Uterus (tissue), 3 donors: ENCODE measurements at regions not wholly inside any gene's neighbourhood (a gene's known extent, or its start where the extent isn't known, plus 50 kb on each side); places are given as distances from the start of the nearest gene placed in this dataset.

Experiments used
- DNase-seq, 2 donors: peaks; one replicate each; pipeline ENCODE4 v3.0.0-alpha.2; 2019 to 2020
- H3K27ac ChIP-seq, 2 donors: fragments of 200-600 bp; sonication (generic); 1 replicate in 1 of 2; 2 replicates in 1 of 2; pipeline ENCODE4 v1.5.1; 2016 to 2018
- H3K27me3 ChIP-seq, 2 donors: fragments of 200-600 bp; sonication (generic); one replicate each; pipeline ENCODE4 v1.5.1; 2018 to 2019; ENCODE audit warnings: control low read depth in 1 of 2
- H3K36me3 ChIP-seq, 2 donors: fragments of 200-600 bp; sonication (generic); one replicate each; pipeline ENCODE4 v1.5.1; 2019; ENCODE audit warnings: control low read depth in 1 of 2
- H3K4me1 ChIP-seq, 2 donors: fragments of 200-600 bp; sonication (generic); one replicate each; pipeline ENCODE4 v1.5.1; 2018 to 2019; ENCODE audit warnings: control low read depth in 1 of 2
- H3K4me3 ChIP-seq, 2 donors: fragments of 200-600 bp; sonication (generic); 1 replicate in 1 of 2; 2 replicates in 1 of 2; pipeline ENCODE4 v1.5.1; 2018 to 2019; ENCODE audit warnings: mild to moderate bottlenecking in 1 of 2
- H3K9me3 ChIP-seq, 2 donors: fragments of 200-600 bp; sonication (generic); one replicate each; pipeline ENCODE4 v1.5.1; 2019; ENCODE audit warnings: control low read depth in 1 of 2
- CTCF ChIP-seq, 4 experiments: fragments of 200-600 bp in 2 of 4; fragments of 450-650 bp in 2 of 4; sonication (generic) in 2 of 4; IDR thresholded peaks; one replicate each; pipeline ENCODE4 v1.5.1; 2016 to 2019; ENCODE audit warnings: antibody characterized with exemption in 4 of 4, mild to moderate bottlenecking in 2 of 4, moderate library complexity in 1 of 4
- POLR2A ChIP-seq, 2 donors: fragments of 450-650 bp; IDR thresholded peaks; one replicate each; pipeline ENCODE4 v1.6.1; 2016; ENCODE audit warnings: antibody characterized with exemption in 2 of 2, mild to moderate bottlenecking in 1 of 2, moderate library complexity in 1 of 2
- intact Hi-C: fragments of 100-400 bp; cut with DNase I; formaldehyde crosslinking; loops from one replicate; pipeline ENCODE4 v1.15.1; 2023; ENCODE audit warnings: low total_unique reads
- donor health status: DM: yes; HTN: yes; CAD: no.

GRCh38 chr6:44009425-44010321, 117.6 kb downstream of the MRPL14 start:
- intact Hi-C loops = loop anchor here (5.0 to 10.0 kb wide), 2 partner anchors 235 to 1517 kb away; partner anchors contain the start of gene VEGFA
- H3K36me3 ChIP-seq = no peaks in the 10 kb centered on the region
- no peak overlapping the region for H3K4me3 ChIP-seq
- DNase-seq = peak; percentile 28 to 30
- H3K4me1 ChIP-seq = no peaks in the 10 kb centered on the region
- H3K9me3 ChIP-seq = no peaks in the 10 kb centered on the region
- H3K27ac ChIP-seq = peak overlapping the region in 1 of 2 donors; percentile 53
- H3K27me3 ChIP-seq = no peaks in the 10 kb centered on the region
- TF ChIP-seq CTCF (IDR thresholded peaks at IDR 0.05) = no peak
- no peak for TF ChIP-seq POLR2A (IDR thresholded peaks at IDR 0.05)

DNA sequence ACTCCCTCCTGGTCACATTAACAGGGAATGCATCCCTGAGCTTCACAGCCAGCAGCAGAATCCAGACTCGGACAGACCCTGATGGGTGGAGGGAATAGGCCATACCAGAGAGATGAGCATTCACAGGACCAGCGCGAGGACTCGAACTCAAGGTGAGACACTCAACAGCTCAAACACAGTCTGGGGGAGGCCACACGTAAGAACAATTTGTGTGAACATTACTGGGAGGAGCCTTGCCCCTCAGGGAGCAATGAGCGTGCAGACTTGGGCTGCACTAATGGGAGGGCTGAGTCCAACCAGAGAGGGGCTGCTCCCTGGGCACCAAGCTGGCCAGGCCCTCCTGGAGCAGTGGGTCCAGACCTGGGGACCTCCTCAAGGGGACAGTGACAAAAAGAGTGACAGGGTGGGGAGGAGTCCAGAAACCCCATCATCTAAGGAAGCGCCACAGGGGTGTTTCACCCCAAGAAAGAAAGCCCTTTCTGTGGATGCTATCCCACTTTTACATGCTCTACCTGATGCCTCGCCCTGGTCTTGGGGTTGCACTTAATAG, 118.4 kb downstream of the MRPL14 start:
- H3K9me3 ChIP-seq = no peaks in the 10 kb centered on the region
- no peak overlapping the region for H3K4me3 ChIP-seq
- DNase-seq = peak in 1 of 2 donors; percentile 10
- TF ChIP-seq POLR2A (IDR thresholded peaks at IDR 0.05) = no peak
- TF ChIP-seq CTCF (IDR thresholded peaks at IDR 0.05) = no peak
- H3K36me3 ChIP-seq = no peaks in the 10 kb centered on the region
- intact Hi-C loops = loop anchor here (10.0 kb wide), 1 partner anchor 234 kb away; the partner anchor contains the start of gene VEGFA
- peak overlapping the region in 1 of 2 donors; percentile 9 for H3K27ac ChIP-seq
- no peaks in the 10 kb centered on the region for H3K4me1 ChIP-seq
- no peaks in the 10 kb centered on the region for H3K27me3 ChIP-seq

DNA sequence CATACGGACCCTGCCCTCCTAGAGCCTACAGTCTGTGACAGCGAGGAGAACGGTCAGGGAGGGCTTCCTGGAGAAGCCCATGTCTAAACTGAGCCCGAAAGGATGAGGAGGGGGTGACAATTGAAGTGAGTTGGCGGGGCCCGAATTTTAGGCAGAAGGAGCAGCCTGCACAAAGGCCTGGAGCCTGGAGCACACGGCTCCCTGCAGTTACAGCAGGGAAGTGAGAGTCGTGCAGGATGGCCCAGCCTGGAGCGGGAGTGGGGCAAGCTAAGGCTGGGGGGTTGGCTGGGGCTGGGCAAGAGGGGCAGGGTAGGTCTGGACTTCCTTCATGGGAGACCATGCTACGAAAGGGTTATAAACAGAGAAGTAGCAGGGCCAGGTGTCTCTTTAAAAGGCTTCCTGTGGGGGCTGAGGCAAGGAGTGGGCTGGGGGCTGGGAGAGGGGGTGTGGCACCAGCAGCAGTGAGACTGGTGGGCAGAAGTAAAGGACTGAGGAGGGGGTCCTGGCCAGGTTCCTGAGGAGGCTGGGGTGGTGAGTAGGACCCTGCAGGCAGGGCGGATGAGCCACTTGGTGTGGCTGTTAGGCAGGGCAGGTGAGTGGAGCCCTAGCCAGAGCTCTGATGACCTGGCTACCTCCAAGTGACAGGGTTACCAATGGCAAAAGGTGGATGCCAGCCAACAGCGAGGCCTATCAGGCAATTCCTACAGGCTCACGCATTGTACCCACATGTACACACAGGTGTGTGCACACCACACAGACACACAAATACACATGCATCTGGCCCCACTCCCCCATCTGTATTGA, 119.2 kb downstream of the MRPL14 start:
- Histone ChIP-seq H3K4me3 (no peak overlapping the region), H3K27me3 (no peaks in the 10 kb centered on the region), H3K4me1 (no peaks in the 10 kb centered on the region), H3K27ac (no peak overlapping the region), H3K36me3 (no peaks in the 10 kb centered on the region), H3K9me3 (no peaks in the 10 kb centered on the region)
- intact Hi-C loops = loop anchor here (10.0 kb wide), 1 partner anchor 233 kb away; the partner anchor contains the start of gene VEGFA
- peak in 1 of 2 donors; percentile 11 for DNase-seq
- TF ChIP-seq POLR2A (IDR thresholded peaks at IDR 0.05) = no peak
- TF ChIP-seq CTCF (IDR thresholded peaks at IDR 0.05) = no peak

DNA sequence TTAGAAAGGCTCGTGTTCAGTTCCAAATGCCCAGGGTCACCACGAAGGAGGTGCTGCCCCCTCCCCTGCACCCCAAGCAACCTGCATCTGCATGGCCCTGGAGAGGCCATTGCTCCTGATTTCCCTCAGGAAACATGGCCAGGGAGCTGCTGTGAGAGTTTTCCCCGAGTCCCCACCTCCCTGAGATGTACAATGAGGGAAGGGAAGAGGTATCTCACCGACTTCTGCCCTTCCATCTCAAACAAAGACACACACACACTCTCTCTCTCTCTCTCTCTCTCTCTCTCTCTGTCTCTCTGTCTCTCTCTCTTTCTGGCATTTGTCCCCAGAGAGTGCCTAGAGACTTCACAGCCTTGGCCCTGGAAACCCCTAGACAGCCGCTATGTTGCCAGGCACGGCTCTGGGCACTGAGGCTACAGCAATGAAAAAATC, 120.4 kb downstream of the MRPL14 start:
- no peaks in the 10 kb centered on the region for H3K9me3 ChIP-seq
- no peak for DNase-seq
- intact Hi-C loops = loop anchor here (10.0 kb wide), 1 partner anchor 232 kb away; the partner anchor contains the start of gene VEGFA

More for the DNA sequence above, 120.4 kb downstream of the MRPL14 start:
- Histone ChIP-seq H3K4me3 (no peak overlapping the region), H3K27me3 (no peaks in the 10 kb centered on the region), H3K36me3 (no peaks in the 10 kb centered on the region), H3K27ac (no peak overlapping the region), H3K4me1 (peaks cover 0 to 4% of the 10 kb centered on the region in 2 donors)
- no peak for TF ChIP-seq CTCF (IDR thresholded peaks at IDR 0.05)
- TF ChIP-seq POLR2A (IDR thresholded peaks at IDR 0.05) = no peak
